GM06990 (cell line): ENCODE measurements at regions not wholly inside any gene's neighbourhood (a gene's known extent, or its start where the extent isn't known, plus 50 kb on each side); places are given as distances from the start of the nearest gene placed in this dataset.

Experiments used
- DNase-seq: peaks from one replicate; pipeline ENCODE4 v3.0.0-alpha.2; 2011; ENCODE audit not compliant: insufficient read length; ENCODE audit errors: extremely low read depth
- H3K27me3 ChIP-seq: replicated peaks from 2 replicates; pipeline ENCODE4 v1.6.0; 2011; ENCODE audit warnings: low read length; ENCODE audit not compliant: control insufficient read depth, insufficient read depth
- H3K36me3 ChIP-seq: 2 replicates; pipeline ENCODE4 v1.5.1; 2011; ENCODE audit warnings: low read length; ENCODE audit not compliant: control insufficient read depth, insufficient read depth
- H3K4me3 ChIP-seq: replicated peaks from 2 replicates; pipeline ENCODE4 v1.5.1; 2011; ENCODE audit warnings: low read depth, mild to moderate bottlenecking, control low read depth, low read length
- TF ChIP-seq, protein P1 (sequence below): IDR thresholded peaks from 2 replicates; pipeline ENCODE4 v1.5.1; 2011; ENCODE audit warnings: low read length, control low read depth, mild to moderate bottlenecking, inconsistent platforms; ENCODE audit not compliant: insufficient read depth, poor library complexity, severe bottlenecking

DNA sequence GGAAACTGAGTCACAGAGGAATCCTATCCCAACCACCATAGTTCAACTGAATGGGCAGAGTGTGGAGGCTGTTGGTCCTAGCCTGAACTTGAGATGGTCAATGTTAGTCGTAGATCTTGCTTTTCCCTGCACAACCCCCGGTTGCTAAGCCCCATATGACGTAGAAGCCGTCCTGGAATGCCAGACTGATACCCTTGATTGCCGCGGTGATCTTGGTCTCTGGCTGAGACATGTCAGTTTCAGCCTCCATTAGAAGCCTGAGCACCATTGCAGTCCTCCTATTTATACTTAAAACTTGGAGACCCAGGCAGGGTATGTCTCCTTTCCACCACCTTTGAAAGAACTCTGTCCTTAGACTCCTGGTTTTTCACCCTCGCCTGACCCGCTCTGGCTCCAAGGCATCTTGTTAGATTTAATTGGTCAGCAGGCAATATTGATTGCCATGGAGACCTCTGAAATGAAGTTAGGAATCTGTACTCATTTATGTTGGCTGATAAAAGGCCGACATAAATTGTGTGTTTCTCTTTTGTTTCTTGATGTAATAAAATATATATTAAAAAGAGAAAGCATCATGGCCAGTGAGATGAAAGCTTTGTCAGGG is 53.4 kb downstream of the RPLP1 start:
- no peak for DNase-seq
- TF ChIP-seq, protein P1, sequence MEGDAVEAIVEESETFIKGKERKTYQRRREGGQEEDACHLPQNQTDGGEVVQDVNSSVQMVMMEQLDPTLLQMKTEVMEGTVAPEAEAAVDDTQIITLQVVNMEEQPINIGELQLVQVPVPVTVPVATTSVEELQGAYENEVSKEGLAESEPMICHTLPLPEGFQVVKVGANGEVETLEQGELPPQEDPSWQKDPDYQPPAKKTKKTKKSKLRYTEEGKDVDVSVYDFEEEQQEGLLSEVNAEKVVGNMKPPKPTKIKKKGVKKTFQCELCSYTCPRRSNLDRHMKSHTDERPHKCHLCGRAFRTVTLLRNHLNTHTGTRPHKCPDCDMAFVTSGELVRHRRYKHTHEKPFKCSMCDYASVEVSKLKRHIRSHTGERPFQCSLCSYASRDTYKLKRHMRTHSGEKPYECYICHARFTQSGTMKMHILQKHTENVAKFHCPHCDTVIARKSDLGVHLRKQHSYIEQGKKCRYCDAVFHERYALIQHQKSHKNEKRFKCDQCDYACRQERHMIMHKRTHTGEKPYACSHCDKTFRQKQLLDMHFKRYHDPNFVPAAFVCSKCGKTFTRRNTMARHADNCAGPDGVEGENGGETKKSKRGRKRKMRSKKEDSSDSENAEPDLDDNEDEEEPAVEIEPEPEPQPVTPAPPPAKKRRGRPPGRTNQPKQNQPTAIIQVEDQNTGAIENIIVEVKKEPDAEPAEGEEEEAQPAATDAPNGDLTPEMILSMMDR: no peak
- Histone ChIP-seq H3K36me3 (no peaks in the 10 kb centered on the region), H3K4me3 (no peak overlapping the region), H3K27me3 (0 out of 2 replicates have a peak, but pooled peaks cover 1% of the 10 kb centered on the region)

DNA sequence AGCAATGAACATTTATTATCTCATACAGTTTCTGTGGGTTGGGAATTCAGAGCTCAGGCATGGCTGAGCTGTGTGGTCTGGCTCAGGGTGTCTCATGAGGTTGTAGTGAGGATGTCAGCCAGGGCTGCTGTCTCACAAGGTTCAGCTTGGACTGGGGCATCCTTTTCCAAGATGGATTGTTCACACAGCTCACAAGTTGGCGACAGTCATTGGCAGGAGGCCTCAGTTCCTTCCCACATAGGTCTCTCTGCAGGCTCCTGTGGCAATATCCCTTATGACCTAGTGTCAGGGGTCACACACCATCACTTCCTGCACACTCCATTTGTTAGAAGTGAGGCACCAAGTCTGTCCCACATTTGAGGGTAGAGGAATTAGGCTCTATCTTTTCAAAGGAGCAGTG is 56.0 kb downstream of the RPLP1 start:
- H3K4me3 ChIP-seq: no peak overlapping the region
- TF ChIP-seq, protein P1: no peak
- no peaks in the 10 kb centered on the region for H3K36me3 ChIP-seq
- H3K27me3 ChIP-seq: peaks cover 1% of the 10 kb centered on the region; the same call in 1 of the 2 replicates
- no peak for DNase-seq

DNA sequence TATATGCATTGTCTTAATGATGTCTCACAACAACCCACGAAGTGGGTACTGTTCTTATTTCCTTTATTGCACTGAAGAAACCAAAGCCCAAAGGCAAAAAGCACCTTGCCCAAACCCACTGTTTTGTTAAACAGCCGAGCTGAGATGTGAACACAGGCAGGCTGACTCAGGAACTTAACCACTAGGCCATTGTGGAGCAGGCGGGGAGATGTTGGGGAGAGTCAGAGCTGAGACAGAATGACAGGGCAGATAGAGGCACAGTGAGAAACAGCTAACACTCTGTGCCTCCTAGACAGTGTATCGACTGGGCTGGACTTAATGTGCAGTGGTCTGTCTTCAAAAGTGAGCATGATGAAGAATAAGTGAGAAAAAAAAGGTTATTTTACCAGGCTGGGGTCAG is 56.5 kb downstream of the RPLP1 start:
- Histone ChIP-seq H3K36me3 (no peaks in the 10 kb centered on the region), H3K27me3 (peaks cover 1% of the 10 kb centered on the region; the same call in 1 of the 2 replicates), H3K4me3 (no peak overlapping the region)
- no peak for DNase-seq
- TF ChIP-seq, protein P1: no peak

DNA sequence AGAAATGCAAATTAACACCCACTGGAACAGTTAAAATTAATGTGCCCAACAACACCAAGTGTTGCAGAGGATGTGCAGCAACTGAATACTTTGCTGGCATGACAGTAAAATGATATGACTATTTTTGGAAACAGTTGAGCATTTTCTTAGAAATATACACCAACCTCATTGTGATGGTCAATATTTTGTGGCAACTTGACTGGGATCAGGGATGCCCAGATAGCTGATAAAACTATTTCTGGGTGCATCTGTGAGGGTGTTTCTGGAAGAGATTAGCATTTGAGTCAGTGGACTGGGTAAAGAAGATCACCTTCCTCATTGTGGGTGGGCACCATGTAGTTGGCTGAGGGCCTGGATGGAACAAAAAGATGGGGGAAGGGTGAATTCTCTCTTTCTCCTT is 57.9 kb downstream of the RPLP1 start:
- Histone ChIP-seq H3K36me3 (no peaks in the 10 kb centered on the region), H3K4me3 (no peak overlapping the region)
- TF ChIP-seq, protein P1: no peak

DNA sequence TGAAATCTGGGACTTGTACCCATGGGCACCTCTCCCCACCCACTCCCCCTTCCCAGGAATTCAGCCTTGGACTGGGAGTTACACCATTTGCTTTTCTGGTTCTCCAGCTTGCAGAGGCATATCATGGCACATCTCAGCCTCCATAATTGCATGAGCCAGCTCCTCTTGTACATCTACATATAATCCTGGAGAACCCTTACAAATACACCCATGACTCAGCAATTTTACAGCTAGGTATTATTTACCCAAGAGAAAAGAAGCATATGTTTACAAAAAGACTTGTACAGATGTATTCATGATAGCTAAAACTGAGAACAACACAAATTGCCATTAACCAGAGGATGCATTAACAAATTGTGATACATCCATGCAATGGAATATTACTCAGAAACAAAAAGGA is 58.4 kb downstream of the RPLP1 start:
- Histone ChIP-seq H3K27me3 (peaks cover 1% of the 10 kb centered on the region; the same call in 1 of the 2 replicates), H3K4me3 (no peak overlapping the region), H3K36me3 (no peaks in the 10 kb centered on the region)
- no peak for DNase-seq
- TF ChIP-seq, protein P1: no peak

More for the DNA sequence above, 57.9 kb downstream of the RPLP1 start:
- H3K27me3 ChIP-seq: peaks cover 1% of the 10 kb centered on the region; the same call in 1 of the 2 replicates
- DNase-seq: no peak
